ENCODE measurements at regions not wholly inside any gene's neighbourhood (a gene's known extent, or its start where the extent isn't known, plus 50 kb on each side); places are given as distances from the start of the nearest gene placed in this dataset.

DNA sequence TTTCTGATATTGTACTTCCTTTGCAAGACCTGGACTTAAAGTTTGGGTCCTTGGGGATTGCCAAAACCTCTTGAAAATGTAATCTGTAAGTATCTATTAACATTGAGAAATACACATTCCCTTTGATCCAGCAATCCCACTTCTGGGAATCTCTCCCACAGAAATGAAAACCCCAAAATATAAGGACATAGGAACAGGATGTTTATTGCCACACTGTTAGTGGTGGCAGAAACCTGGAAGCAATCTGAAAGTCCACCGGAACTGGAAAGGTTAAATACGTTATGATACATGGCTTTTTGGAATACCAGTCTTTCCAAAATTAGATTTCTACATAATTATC is 71.2 kb upstream of the STX18 start:
- DNase-seq (ENCODE audit: low read depth), result no peak
- TF ChIP-seq, protein P1, sequence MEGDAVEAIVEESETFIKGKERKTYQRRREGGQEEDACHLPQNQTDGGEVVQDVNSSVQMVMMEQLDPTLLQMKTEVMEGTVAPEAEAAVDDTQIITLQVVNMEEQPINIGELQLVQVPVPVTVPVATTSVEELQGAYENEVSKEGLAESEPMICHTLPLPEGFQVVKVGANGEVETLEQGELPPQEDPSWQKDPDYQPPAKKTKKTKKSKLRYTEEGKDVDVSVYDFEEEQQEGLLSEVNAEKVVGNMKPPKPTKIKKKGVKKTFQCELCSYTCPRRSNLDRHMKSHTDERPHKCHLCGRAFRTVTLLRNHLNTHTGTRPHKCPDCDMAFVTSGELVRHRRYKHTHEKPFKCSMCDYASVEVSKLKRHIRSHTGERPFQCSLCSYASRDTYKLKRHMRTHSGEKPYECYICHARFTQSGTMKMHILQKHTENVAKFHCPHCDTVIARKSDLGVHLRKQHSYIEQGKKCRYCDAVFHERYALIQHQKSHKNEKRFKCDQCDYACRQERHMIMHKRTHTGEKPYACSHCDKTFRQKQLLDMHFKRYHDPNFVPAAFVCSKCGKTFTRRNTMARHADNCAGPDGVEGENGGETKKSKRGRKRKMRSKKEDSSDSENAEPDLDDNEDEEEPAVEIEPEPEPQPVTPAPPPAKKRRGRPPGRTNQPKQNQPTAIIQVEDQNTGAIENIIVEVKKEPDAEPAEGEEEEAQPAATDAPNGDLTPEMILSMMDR (IDR thresholded peaks at IDR 0.05; ENCODE audit: low read depth, low read length, missing control alignments), result no peak
- H3K4me3 ChIP-seq (ENCODE audit: low read depth, low read length), result no peak overlapping the region

DNA sequence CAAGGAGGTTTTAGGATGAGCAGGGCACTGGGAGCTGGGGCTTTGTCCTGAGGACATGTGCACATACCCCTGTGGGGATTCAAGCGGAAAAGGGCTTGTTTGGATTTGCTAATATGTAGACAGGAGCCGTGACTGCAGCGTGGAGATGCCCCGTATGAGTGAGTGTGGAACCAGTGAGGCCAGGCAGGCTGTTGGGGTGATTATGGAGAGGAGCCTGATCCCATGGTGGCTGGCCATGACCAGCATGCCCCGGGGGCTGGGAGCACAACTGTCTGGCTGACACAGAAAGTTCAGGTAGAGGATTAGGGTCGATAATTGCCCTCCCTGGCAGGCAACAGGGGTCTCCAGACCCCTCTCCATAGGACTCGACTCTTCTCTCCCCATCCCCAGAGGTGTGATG is 68.8 kb upstream of the STX18 start:
- no peak for DNase-seq (ENCODE audit: low read depth)
- no peak overlapping the region for H3K4me3 ChIP-seq (ENCODE audit: low read depth, low read length)
- TF ChIP-seq, protein P1 (IDR thresholded peaks at IDR 0.05; ENCODE audit: low read depth, low read length, missing control alignments), result no peak

- no peak for DNase-seq (ENCODE audit: low read depth)
- no peak overlapping the region for H3K4me3 ChIP-seq (ENCODE audit: low read depth, low read length)
- TF ChIP-seq, protein P1 (IDR thresholded peaks at IDR 0.05; ENCODE audit: low read depth, low read length, missing control alignments), result no peak
Observed at GRCh38 chr4:4609622-4610334, 67.9 kb upstream of the STX18 start.

GRCh38 chr4:4608214-4608537 is 66.3 kb upstream of the STX18 start:
- H3K4me3 ChIP-seq (ENCODE audit: low read depth, low read length), result no peak overlapping the region
- DNase-seq (ENCODE audit: low read depth), result no peak
- TF ChIP-seq, protein P1 (IDR thresholded peaks at IDR 0.05; ENCODE audit: low read depth, low read length, missing control alignments), result no peak

DNA sequence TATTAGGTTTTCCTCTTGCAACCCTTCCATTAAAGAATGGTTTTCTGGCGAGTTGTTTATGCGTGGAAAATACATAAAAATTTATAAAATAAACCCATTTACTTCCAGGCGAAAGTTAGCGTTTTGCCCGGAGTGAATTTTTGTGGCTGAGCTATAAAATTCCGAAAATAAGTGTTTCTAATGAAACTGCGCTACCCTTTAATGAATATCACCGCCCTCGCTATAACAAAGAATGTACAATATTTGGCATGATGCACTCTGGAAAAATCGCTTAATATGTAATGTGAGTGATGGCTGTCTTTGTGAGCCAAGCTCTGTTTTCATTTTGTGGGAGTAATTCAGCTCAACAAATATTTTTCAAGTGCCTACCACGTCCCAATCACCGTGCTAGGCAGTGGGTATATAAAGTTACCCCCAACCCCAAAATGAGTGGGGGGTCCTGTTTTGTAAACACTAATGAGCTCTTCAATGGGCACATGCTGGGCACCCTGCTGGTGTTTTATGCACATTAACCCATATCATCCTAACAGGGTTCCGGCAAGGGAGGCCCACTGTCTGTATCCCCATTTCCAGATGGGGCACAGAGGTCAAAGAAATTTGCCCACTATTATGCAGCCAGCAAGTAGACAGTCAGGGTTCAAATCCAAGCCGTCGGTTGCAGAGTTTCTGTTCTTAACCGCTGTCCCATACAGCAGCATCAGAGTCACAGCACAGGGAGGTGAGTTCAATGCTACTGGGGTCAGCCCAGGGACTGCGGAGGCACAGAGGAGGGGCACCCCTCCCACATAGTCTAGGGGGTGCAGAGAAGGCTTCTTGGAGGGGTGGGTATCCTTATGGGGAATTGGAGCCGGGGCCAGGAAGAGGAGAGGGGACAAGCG is 65.7 kb upstream of the STX18 start:
- H3K4me3 ChIP-seq (ENCODE audit: low read depth, low read length), result no peak overlapping the region
- TF ChIP-seq, protein P1 (IDR thresholded peaks at IDR 0.05; ENCODE audit: low read depth, low read length, missing control alignments), result no peak
- no peak for DNase-seq (ENCODE audit: low read depth)

DNA sequence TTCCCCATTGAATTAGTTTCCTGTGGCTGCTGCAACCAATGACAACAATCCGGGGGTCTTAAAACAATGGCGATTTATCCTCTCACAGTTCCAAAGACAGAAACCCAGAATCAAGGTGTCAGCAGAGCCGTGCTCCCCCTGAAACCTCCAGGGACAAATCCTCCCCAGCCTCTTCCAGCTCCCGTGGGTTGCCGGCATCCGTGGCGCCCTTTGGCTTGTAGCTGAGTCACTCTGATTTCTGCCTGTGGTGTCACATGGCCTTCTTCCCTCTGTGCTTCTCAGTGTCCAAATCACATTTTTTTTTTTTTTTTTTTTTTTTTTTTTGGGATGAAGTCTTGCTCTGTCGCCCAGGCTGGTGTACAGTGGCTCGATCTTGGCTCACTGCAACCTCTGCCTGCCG is 64.5 kb upstream of the STX18 start:
- TF ChIP-seq, protein P1 (IDR thresholded peaks at IDR 0.05; ENCODE audit: low read depth, low read length, missing control alignments), result no peak
- no peak overlapping the region for H3K4me3 ChIP-seq (ENCODE audit: low read depth, low read length)
- DNase-seq (ENCODE audit: low read depth), result no peak
